GM12872 (cell line): ENCODE measurements at regions not wholly inside any gene's neighbourhood (a gene's known extent, or its start where the extent isn't known, plus 50 kb on each side); places are given as distances from the start of the nearest gene placed in this dataset.

Source experiments
- CTCF ChIP-seq: IDR thresholded peaks from 3 replicates; pipeline ENCODE4 v1.5.1; 2011; ENCODE audit warnings: low read depth, mild to moderate bottlenecking, low read length, moderate library complexity; ENCODE audit not compliant: insufficient read depth

- no peak for TF ChIP-seq CTCF
These were observed 264.0 kb upstream of the AGTR1 start for GRCh38 chr3:148433665-148434064.

GRCh38 chr3:148435534-148435933, 262.2 kb upstream of the AGTR1 start:
- TF ChIP-seq CTCF: no peak

- TF ChIP-seq CTCF: no peak
These were observed 258.4 kb upstream of the AGTR1 start for GRCh38 chr3:148439254-148439822.

- no peak for TF ChIP-seq CTCF
These were observed 256.5 kb upstream of the AGTR1 start for GRCh38 chr3:148441191-148441590.

GRCh38 chr3:148450819-148451218, 246.9 kb upstream of the AGTR1 start:
- no peak for TF ChIP-seq CTCF

GRCh38 chr3:148451969-148452368, 245.7 kb upstream of the AGTR1 start:
- no peak for TF ChIP-seq CTCF

- no peak for TF ChIP-seq CTCF
These were observed 243.9 kb upstream of the AGTR1 start for GRCh38 chr3:148453781-148454191.
